GM21619 (cell line): ENCODE measurements at regions not wholly inside any gene's neighbourhood (a gene's known extent, or its start where the extent isn't known, plus 50 kb on each side); places are given as distances from the start of the nearest gene placed in this dataset.
"Not testable (repeated sequence)": the region's sequence is repeated elsewhere in the genome, so short reads cannot be mapped to it uniquely, and the experiment has no call there.

Experiments
- ATAC-seq: cut with Tn5 transposase; IDR thresholded peaks from one replicate; pipeline ENCODE4 v1.9.1; 2021; ENCODE audit not compliant: unreplicated experiment

GRCh38 chr4:127229855-127230608, 402.7 kb upstream of the INTU start:
- no peak for ATAC-seq

- ATAC-seq = no peak
These were observed 395.9 kb upstream of the INTU start for GRCh38 chr4:127236889-127237288.

GRCh38 chr4:127237581-127237980, 395.2 kb upstream of the INTU start:
- no peak for ATAC-seq

- no peak for ATAC-seq
These were observed 393.7 kb upstream of the INTU start for GRCh38 chr4:127238956-127239475.

GRCh38 chr4:127239902-127240763, 392.6 kb upstream of the INTU start:
- no peak for ATAC-seq

GRCh38 chr4:127240764-127241105, 392.0 kb upstream of the INTU start:
- no peak for ATAC-seq

GRCh38 chr4:127244515-127244914, 388.2 kb upstream of the INTU start:
- no peak for ATAC-seq

GRCh38 chr4:127246963-127247952, 385.5 kb upstream of the INTU start:
- no peak for ATAC-seq

- ATAC-seq = no peak
These were observed 383.5 kb upstream of the INTU start for GRCh38 chr4:127249066-127249766.

GRCh38 chr4:127249767-127250108, 383.0 kb upstream of the INTU start:
- no peak for ATAC-seq

GRCh38 chr4:127250577-127250976, 382.2 kb upstream of the INTU start:
- ATAC-seq = peak; percentile 62

- peak; percentile 60 for ATAC-seq
These were observed 381.3 kb upstream of the INTU start for GRCh38 chr4:127251423-127251822.

- no peak for ATAC-seq
These were observed 376.3 kb upstream of the INTU start for GRCh38 chr4:127256500-127256899.

GRCh38 chr4:127261476-127261875, 371.3 kb upstream of the INTU start:
- no peak for ATAC-seq

GRCh38 chr4:127268367-127268766, 364.4 kb upstream of the INTU start:
- ATAC-seq = no peak

GRCh38 chr4:127277023-127277422, 355.7 kb upstream of the INTU start:
- not testable (repeated sequence) for ATAC-seq

GRCh38 chr4:127284236-127284635, 348.5 kb upstream of the INTU start:
- ATAC-seq = no peak

GRCh38 chr4:127291316-127291715, 341.4 kb upstream of the INTU start:
- ATAC-seq = no peak

- no peak for ATAC-seq
These were observed 339.3 kb upstream of the INTU start for GRCh38 chr4:127293496-127293895.

GRCh38 chr4:127304356-127304755, 328.4 kb upstream of the INTU start:
- no peak for ATAC-seq
